ENCODE measurements at regions not wholly inside any gene's neighbourhood (a gene's known extent, or its start where the extent isn't known, plus 50 kb on each side); places are given as distances from the start of the nearest gene placed in this dataset.
"Not testable (repeated sequence)": the region's sequence is repeated elsewhere in the genome, so short reads cannot be mapped to it uniquely, and the experiment has no call there.

GRCh38 chr4:189740873-189741272 lies 199.8 kb upstream of the FRG1 start:
- no peaks in the 10 kb centered on the region for H3K36me3 Mint-ChIP-seq (ENCODE audit: unreplicated experiment)
- H3K27me3 Mint-ChIP-seq (ENCODE audit: unreplicated experiment) = no peaks in the 10 kb centered on the region
- no peak overlapping the region for H3K4me3 Mint-ChIP-seq (ENCODE audit: unreplicated experiment)
- H3K4me1 Mint-ChIP-seq (ENCODE audit: unreplicated experiment) = no peaks in the 10 kb centered on the region
- TF ChIP-seq CTCF (IDR thresholded peaks at IDR 0.05) = no peak
- no peak for DNase-seq (ENCODE audit: extremely low spot score, unreplicated experiment)
- H3K9me3 Mint-ChIP-seq (ENCODE audit: unreplicated experiment) = peaks cover 50% of the 10 kb centered on the region
- H3K27ac Mint-ChIP-seq (ENCODE audit: unreplicated experiment) = no peak overlapping the region

GRCh38 chr4:189753092-189753491 lies 187.6 kb upstream of the FRG1 start:
- not testable (repeated sequence) for H3K4me3 Mint-ChIP-seq (ENCODE audit: unreplicated experiment); H3K27me3 Mint-ChIP-seq (ENCODE audit: unreplicated experiment); H3K4me1 Mint-ChIP-seq (ENCODE audit: unreplicated experiment); H3K27ac Mint-ChIP-seq (ENCODE audit: unreplicated experiment); DNase-seq (ENCODE audit: extremely low spot score, unreplicated experiment); H3K36me3 Mint-ChIP-seq (ENCODE audit: unreplicated experiment)
- H3K9me3 Mint-ChIP-seq (ENCODE audit: unreplicated experiment) = peaks cover 14% of the 10 kb centered on the region

- Mint-ChIP-seq H3K36me3 (ENCODE audit: unreplicated experiment) (no peaks in the 10 kb centered on the region), H3K27ac (ENCODE audit: unreplicated experiment) (no peak overlapping the region), H3K9me3 (ENCODE audit: unreplicated experiment) (peaks cover 11% of the 10 kb centered on the region), H3K4me3 (ENCODE audit: unreplicated experiment) (no peak overlapping the region), H3K4me1 (ENCODE audit: unreplicated experiment) (no peaks in the 10 kb centered on the region), H3K27me3 (ENCODE audit: unreplicated experiment) (no peaks in the 10 kb centered on the region)
- TF ChIP-seq CTCF (IDR thresholded peaks at IDR 0.05) = no peak
- no peak for DNase-seq (ENCODE audit: extremely low spot score, unreplicated experiment)
Observed at GRCh38 chr4:189763583-189763982, 177.1 kb upstream of the FRG1 start.

- H3K4me1 Mint-ChIP-seq (ENCODE audit: unreplicated experiment) = no peaks in the 10 kb centered on the region
- no peaks in the 10 kb centered on the region for H3K27me3 Mint-ChIP-seq (ENCODE audit: unreplicated experiment)
- TF ChIP-seq CTCF (IDR thresholded peaks at IDR 0.05) = no peak
- H3K9me3 Mint-ChIP-seq (ENCODE audit: unreplicated experiment) = peaks cover 11% of the 10 kb centered on the region
- H3K27ac Mint-ChIP-seq (ENCODE audit: unreplicated experiment) = no peak overlapping the region
- H3K4me3 Mint-ChIP-seq (ENCODE audit: unreplicated experiment) = no peak overlapping the region
- no peaks in the 10 kb centered on the region for H3K36me3 Mint-ChIP-seq (ENCODE audit: unreplicated experiment)
- DNase-seq (ENCODE audit: extremely low spot score, unreplicated experiment) = no peak
Observed at GRCh38 chr4:189765301-189765700, 175.4 kb upstream of the FRG1 start.

- no peak for TF ChIP-seq CTCF (IDR thresholded peaks at IDR 0.05)
- Mint-ChIP-seq H3K9me3 (ENCODE audit: unreplicated experiment) (peaks cover 11% of the 10 kb centered on the region), H3K27me3 (ENCODE audit: unreplicated experiment) (no peaks in the 10 kb centered on the region), H3K27ac (ENCODE audit: unreplicated experiment) (no peak overlapping the region), H3K36me3 (ENCODE audit: unreplicated experiment) (no peaks in the 10 kb centered on the region), H3K4me3 (ENCODE audit: unreplicated experiment) (no peak overlapping the region), H3K4me1 (ENCODE audit: unreplicated experiment) (no peaks in the 10 kb centered on the region)
- DNase-seq (ENCODE audit: extremely low spot score, unreplicated experiment) = no peak
Observed at GRCh38 chr4:189765736-189766135, 174.9 kb upstream of the FRG1 start.

- Mint-ChIP-seq H3K4me1 (ENCODE audit: unreplicated experiment) (no peaks in the 10 kb centered on the region), H3K4me3 (ENCODE audit: unreplicated experiment) (no peak overlapping the region), H3K36me3 (ENCODE audit: unreplicated experiment) (no peaks in the 10 kb centered on the region), H3K27me3 (ENCODE audit: unreplicated experiment) (no peaks in the 10 kb centered on the region), H3K27ac (ENCODE audit: unreplicated experiment) (no peak overlapping the region), H3K9me3 (ENCODE audit: unreplicated experiment) (peaks cover 11% of the 10 kb centered on the region)
- TF ChIP-seq CTCF (IDR thresholded peaks at IDR 0.05) = no peak
- DNase-seq (ENCODE audit: extremely low spot score, unreplicated experiment) = no peak
Observed at GRCh38 chr4:189767941-189768340, 172.7 kb upstream of the FRG1 start.

All from osteocyte (in vitro differentiated cells).